GM21360 (cell line): ENCODE measurements at regions not wholly inside any gene's neighbourhood (a gene's known extent, or its start where the extent isn't known, plus 50 kb on each side); places are given as distances from the start of the nearest gene placed in this dataset.
A peak's percentile ranks its signal among the peaks of the same experiment; 100 is the strongest.

Experiments used
- ATAC-seq: cut with Tn5 transposase; IDR thresholded peaks from one replicate; pipeline ENCODE4 v1.9.1; 2021; ENCODE audit warnings: mild to moderate bottlenecking, moderate library complexity; ENCODE audit not compliant: unreplicated experiment

GRCh38 chr3:177590826-177591225 is 393.5 kb upstream of the TBL1XR1 start:
- ATAC-seq = no peak

DNA sequence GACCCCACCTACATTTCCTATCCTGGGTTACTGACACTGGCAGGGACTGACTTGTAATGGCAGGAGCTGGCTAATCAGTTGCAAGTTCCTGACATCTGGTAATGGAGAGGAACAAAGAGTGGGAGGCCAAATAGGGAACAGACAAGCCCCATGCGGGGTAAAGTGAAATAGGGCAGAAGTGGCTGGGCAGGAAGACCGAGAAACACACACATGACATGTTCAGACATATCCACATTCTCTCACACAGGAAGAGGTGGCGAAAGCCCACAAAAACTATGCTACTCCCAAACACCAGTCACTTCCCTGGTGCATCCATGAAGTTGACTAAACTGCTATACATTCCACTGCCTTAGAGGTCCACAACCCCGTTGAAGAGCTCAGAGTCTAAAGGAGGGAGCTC is 394.1 kb upstream of the TBL1XR1 start:
- ATAC-seq = peak; percentile 67

- no peak for ATAC-seq
Observed at GRCh38 chr3:177594096-177594495, 396.8 kb upstream of the TBL1XR1 start.

- no peak for ATAC-seq
Observed at GRCh38 chr3:177595530-177596188, 398.4 kb upstream of the TBL1XR1 start.

DNA sequence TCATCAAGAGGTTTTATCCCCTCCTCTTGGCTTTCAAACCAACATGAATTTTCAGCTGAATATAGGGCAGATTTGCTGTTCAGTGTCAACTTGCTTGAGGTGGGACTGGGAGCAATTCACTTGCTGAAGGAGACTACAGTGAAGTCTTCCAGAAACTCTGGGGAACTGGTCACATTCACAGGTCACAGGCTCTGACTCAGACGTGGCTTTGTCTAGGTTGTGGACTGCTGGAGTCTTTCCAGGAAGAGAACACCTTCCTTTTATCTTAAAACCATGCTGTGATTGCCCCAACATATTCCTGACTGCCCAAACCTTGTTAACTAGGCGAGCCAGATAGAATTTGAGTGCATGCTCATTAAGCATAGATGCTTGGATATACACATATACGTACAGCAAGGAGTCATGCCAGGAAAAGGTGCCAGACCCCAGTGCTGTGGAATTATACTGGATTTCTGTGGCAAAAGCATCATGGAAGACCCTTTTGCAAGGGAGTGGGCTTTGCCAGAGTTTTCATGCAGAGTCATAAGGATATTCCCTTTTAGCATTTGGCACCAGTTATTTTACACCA is 399.1 kb upstream of the TBL1XR1 start:
- no peak for ATAC-seq

- no peak for ATAC-seq
Observed at GRCh38 chr3:177596816-177597271, 399.6 kb upstream of the TBL1XR1 start.

DNA sequence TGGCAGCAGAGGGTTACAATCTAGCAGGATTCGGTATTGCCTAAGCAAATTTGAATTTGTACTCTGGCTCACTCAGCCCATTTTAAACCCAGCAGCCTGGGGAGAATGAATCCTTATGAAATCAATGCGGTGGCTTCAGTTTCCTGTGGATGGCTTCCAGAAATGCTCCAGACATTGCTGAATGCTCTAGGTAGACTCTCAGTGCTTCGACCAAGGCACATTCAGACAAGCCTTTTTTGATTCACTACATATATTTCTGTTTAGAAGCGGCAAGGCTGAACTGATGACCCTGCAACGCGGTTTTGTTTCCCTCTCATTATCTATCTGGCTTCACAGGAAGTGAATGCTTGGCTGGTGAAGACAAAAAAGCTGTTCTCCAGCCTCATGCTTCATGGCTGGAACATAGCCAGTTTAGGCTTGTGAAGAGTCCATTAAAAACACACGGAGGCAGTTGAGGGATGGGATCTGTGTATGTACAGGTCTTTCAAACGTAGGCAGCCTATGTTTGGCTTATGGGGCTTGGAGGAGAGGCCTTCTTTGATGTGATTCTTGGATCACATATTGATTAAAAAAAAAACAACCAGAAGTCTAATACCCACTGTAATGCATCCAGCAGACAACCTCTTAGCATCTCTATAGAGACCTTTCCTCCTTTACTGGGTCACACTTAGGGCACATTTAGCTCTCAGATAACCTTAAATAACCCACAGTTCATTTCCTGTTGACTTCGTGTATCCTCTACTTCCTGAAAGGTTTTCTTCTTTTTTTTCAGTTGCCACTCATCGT is 400.2 kb upstream of the TBL1XR1 start:
- peak; percentile 87 for ATAC-seq

- ATAC-seq = no peak
Observed at GRCh38 chr3:177598097-177598833, 401.0 kb upstream of the TBL1XR1 start.

DNA sequence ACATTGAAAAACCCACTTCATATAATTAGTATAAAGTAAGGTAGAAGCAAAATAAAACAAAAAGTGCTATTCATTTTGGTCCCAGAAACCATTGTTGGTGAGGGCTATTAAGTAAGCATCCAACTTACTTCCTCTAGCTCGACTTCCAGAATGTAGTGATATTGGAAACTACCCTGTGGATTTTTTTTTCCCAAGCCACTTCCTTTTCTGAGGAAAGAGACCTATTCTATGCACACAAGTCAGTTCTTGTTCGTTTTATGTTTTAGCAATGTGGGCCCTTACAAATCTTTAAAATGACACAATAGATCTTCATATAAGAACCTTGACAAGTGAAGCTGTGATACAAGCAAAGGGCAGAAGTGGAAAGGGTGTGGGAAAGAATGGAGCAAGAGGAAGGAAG is 402.0 kb upstream of the TBL1XR1 start:
- no peak for ATAC-seq

GRCh38 chr3:177599837-177600236 is 402.6 kb upstream of the TBL1XR1 start:
- ATAC-seq = no peak

GRCh38 chr3:177600411-177600810 is 403.1 kb upstream of the TBL1XR1 start:
- ATAC-seq = no peak

DNA sequence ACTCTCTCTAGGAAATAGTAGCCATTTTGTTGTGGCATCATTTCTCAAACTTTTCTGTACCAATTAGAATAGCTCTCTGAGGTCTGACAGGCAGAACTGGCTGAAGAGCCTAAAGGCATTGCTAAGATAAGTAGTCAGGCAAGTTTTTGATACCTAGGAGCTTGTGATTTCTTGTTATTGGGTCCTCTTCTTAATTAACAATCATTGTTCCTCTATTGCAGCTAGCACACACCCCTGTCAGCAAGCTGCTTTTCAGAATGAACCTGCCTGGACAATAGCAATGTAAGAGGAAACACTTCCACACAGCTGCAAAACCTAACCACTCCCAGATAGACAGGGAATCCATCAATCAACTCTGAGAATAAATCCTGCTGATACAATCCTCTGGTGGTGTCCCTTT is 403.9 kb upstream of the TBL1XR1 start:
- ATAC-seq = no peak

DNA sequence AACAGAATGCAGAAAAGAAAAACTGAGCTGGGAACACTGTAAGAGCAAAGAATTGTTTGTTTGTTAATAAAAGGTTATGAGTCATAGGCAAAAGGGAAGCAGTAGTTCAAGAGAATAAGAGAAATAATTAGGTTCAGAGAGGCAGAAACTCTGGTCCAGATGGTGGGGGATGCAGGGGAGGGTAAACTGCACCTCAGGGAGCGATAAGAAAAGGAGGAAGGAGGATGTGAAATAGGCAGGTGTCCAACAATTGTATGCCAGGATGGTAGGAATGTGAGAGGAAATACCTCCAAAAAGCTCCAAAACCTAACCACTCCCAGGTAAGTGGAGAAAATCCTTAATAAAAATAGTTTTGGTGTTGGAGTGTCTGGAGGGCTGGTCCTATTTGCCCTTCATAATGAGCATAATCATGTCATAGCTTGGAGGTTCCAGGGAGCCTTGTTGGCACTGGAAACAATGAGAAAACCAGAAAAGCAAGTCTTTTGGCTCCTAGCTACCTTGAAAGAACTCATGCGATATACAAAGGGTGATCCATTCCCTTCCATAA is 405.4 kb upstream of the TBL1XR1 start:
- no peak for ATAC-seq

- ATAC-seq = peak; percentile 77
Observed at GRCh38 chr3:177603148-177603603, 405.9 kb upstream of the TBL1XR1 start.

GRCh38 chr3:177604181-177604580 is 406.9 kb upstream of the TBL1XR1 start:
- no peak for ATAC-seq

DNA sequence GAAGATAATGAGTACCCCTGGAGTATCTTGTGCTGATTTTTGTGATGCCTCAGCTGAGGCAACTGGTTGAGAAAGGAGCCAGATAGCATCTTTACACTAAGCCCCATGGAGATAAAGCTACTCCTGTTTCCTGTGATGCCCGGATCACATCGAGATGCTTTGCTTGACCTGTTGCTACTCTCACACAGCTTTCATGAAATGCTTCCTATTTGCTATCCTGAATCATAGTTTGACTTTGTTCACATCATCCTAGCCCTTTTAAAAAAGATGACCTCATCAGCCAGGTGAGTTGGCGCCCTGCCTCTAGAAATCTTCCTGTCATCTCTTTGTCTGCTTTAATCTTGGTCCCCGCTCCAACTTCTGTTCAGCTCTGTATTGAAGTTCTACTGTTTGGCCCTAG is 409.6 kb upstream of the TBL1XR1 start:
- ATAC-seq = no peak

DNA sequence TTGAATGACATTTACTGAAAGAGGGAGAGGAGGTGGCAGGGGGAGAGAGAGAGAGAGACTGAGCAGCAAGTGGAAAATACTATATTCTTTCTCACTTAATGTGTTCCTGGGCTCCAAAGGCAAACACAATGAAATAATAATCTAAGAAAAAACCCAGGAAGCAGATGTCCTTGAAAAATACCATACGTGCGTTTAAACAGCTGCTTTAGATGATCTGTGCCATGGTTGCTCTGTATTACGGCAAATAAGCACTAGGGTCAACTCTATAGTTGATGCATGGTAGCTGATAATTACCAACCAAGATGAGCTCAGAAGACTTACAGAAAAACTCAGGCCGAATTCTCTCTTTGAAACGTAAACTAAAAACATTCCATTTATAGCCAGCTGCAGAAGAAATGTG is 410.3 kb upstream of the TBL1XR1 start:
- no peak for ATAC-seq

GRCh38 chr3:177608443-177608842 is 411.2 kb upstream of the TBL1XR1 start:
- no peak for ATAC-seq

DNA sequence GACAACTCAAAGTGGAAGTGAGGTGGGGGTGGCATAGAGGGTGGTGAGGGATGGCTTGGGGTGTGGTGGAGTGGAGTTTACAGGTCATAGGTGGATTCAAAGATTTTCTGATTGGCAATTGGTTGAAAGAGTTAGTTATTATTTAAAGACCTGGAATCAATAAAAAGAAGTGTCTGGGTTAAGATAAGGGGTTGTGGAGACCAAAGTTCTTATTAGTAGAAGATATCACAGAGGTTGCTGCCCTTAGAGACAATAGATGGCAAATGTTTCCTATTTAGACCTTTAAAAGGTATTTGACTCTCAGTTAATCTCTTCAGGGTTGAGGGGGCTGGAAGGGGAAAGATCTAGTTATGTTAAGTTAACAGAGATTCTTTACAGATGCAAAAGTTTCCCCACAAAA is 412.3 kb upstream of the TBL1XR1 start:
- no peak for ATAC-seq

- ATAC-seq = no peak
Observed at GRCh38 chr3:177610262-177610661, 413.0 kb upstream of the TBL1XR1 start.
